Retinal pigment epithelial cell (primary cell): ENCODE measurements at regions not wholly inside any gene's neighbourhood (a gene's known extent, or its start where the extent isn't known, plus 50 kb on each side); places are given as distances from the start of the nearest gene placed in this dataset.

ENCODE experiments used
- DNase-seq: peaks from one replicate; pipeline ENCODE4 v3.0.0-alpha.2; 2010; ENCODE audit warnings: low read depth
- H3K4me3 ChIP-seq: 2 replicates; pipeline ENCODE4 v1.5.1; 2011; ENCODE audit warnings: mild to moderate bottlenecking, low read length, control low read depth, moderate library complexity
- TF ChIP-seq, protein P1 (sequence below): conservative IDR thresholded peaks from 2 replicates; pipeline ENCODE4 v1.5.1; 2011; ENCODE audit warnings: low read depth, low read length, control low read depth, inconsistent platforms

DNA sequence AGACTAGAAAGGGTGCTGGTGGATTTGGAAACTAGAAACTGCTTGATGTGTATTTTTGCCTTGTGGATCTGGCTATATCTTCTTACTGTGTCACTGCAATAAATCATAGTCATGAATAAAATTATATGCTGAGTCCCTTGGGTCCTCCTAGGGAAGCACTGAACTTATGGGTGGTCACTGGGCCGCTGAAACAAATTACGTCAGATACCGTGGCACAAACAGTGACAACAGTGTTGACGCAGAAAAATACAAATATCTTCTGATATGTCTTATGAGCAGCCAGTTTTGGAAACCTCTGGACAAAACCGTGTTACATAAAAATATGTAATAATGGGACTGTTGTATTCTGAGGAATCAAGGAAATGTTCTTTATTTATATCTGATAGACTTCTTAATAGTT is 260.1 kb upstream of the SORCS1 start:
- H3K4me3 ChIP-seq: no peak overlapping the region
- no peak for DNase-seq
- TF ChIP-seq, protein P1, sequence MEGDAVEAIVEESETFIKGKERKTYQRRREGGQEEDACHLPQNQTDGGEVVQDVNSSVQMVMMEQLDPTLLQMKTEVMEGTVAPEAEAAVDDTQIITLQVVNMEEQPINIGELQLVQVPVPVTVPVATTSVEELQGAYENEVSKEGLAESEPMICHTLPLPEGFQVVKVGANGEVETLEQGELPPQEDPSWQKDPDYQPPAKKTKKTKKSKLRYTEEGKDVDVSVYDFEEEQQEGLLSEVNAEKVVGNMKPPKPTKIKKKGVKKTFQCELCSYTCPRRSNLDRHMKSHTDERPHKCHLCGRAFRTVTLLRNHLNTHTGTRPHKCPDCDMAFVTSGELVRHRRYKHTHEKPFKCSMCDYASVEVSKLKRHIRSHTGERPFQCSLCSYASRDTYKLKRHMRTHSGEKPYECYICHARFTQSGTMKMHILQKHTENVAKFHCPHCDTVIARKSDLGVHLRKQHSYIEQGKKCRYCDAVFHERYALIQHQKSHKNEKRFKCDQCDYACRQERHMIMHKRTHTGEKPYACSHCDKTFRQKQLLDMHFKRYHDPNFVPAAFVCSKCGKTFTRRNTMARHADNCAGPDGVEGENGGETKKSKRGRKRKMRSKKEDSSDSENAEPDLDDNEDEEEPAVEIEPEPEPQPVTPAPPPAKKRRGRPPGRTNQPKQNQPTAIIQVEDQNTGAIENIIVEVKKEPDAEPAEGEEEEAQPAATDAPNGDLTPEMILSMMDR: no peak

DNA sequence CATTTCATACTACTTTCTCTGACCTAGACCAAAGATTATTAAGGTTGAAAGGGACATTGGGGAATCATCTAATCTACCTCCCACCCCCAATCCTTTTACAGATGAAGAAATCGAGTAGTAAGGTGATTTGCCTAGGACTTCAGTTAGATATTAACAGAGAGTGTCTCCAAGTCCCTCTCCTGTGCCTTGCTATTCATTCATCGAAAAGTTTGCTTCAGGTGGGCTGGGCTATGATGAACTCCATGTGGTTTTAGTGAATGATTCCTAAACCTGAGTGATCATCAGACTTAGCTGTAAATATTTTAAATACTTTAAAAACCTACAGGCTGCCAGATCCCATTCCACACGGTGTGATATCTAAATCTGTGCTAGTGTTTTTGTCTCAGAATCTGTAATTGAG is 259.4 kb upstream of the SORCS1 start:
- TF ChIP-seq, protein P1: no peak
- no peak overlapping the region for H3K4me3 ChIP-seq
- DNase-seq: no peak

DNA sequence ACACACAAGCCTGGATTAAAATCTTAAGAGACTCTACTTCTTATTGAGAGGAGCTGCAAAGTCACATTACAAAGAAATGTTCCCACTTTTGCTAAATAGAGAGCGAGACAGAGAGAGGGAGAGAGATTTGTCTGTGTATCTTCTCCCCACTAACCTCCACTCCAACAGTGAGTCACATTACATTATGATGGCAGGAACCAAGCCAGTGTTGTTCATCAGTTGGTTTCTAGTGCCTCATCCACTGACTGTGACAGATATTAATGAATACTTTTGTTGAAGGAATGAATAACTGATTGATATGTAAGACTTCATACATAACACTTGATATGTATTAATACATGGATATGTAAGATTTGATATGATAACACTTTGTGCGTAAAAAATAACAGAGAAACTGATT is 258.2 kb upstream of the SORCS1 start:
- no peak overlapping the region for H3K4me3 ChIP-seq
- DNase-seq: no peak
- TF ChIP-seq, protein P1: no peak

DNA sequence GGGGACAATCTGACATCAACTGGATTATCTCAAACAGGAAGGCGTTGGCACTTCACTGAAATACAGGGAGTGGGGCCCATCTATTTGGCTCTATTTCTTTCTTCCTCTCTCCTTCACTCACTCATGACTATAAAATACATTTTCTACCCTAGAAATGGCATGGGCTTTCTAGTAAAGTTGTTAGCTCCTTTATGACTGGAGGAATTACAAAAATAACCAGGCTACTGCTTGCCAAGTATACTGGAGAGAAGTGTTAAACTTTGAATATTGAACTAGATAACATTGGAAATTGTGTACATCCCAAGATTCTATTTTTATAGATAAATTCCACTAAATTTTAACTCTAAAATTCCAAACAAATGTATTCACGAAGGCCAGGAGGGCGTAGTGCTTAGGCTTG is 255.7 kb upstream of the SORCS1 start:
- TF ChIP-seq, protein P1: no peak
- no peak overlapping the region for H3K4me3 ChIP-seq

DNA sequence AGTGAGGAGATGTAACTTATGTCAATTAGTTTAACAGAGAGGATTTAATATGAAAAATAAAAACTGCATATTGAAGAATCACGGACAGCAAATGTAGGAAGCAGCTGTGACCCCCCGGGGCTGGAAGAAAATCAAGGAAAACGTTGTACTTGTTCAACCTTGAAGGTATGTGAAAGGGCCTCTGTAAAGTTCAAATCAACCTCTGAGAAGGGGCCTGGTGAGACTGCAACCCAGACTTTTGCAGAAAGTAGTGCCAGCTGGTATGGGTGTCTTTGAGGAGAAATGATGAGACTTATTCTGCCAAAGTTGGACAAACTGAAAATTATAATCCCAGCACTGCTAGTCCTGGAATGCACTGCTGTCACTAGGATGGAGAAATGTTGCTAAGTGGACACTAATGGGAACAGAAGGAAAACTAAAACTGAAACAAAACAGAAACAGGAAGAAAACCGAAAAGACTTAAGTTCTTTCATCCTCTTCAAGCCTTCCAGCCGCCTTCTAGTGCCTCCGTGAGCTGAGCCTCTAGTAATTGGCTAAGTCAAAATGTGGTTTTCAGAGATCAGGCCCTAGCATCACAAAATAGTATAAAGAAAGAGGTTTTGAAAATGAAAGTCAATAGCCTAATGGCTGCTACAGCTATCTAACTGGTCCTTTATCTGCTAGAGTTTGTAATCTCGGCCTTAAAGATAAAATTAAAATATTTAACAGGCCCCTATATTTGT is 253.7 kb upstream of the SORCS1 start:
- H3K4me3 ChIP-seq: no peak overlapping the region
- no peak for DNase-seq
- TF ChIP-seq, protein P1: no peak

More for the DNA sequence above, 255.7 kb upstream of the SORCS1 start:
- DNase-seq: no peak

DNA sequence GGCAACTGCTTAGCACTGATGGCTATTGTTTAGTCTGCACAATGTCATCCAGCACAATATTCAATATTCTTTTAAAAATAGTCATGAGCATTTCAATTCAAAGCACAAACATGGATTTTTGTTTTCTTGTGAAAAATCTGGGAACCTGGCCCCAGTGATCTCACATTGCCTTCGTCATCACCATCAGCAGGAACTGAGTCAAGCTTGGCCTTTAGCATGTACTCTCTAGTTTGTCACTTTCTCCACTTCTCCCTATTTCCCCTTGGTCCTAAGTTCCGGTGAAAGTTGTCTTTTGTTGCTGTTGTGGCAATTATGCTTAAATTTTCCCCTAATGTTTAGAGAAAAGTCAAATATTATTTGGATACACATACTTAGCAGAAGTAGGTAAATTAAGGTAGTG is 252.9 kb upstream of the SORCS1 start:
- TF ChIP-seq, protein P1: no peak
- no peak for DNase-seq
- H3K4me3 ChIP-seq: no peak overlapping the region

DNA sequence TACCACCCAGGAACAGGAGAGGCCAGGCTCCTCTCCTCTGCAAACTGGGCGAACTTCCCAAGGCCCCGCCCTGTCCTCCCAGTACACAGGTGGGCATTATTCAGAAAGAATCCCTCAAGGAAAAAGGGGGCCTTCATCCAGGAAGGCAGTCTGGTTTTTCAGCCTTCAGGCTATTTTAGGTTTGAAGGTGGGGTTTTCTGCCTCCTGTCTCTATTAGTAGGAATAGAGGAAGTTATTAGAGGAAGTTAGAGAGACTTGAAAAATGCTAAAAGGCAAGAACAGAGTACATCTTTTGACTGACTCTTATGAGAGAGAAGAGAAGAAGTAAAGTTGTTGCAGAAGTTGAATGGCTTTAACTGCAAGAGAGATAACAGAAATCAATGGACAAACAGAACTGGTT is 250.9 kb upstream of the SORCS1 start:
- no peak for DNase-seq
- no peak overlapping the region for H3K4me3 ChIP-seq
- TF ChIP-seq, protein P1: no peak
